ENCODE measurements at regions not wholly inside any gene's neighbourhood (a gene's known extent, or its start where the extent isn't known, plus 50 kb on each side); places are given as distances from the start of the nearest gene placed in this dataset.
"Not testable (repeated sequence)": the region's sequence is repeated elsewhere in the genome, so short reads cannot be mapped to it uniquely, and the experiment has no call there.

- Histone ChIP-seq H3K27me3 (replicated peaks; ENCODE audit: control insufficient read depth, insufficient read depth, low read length, poor library complexity, severe bottlenecking) (no peaks in the 10 kb centered on the region), H3K27ac (ENCODE audit: insufficient read depth, low read length, poor library complexity, severe bottlenecking) (no peak overlapping the region), H3K4me3 (ENCODE audit: insufficient read depth, low read depth, low read length, poor library complexity, severe bottlenecking) (no peak overlapping the region), H3K4me1 (ENCODE audit: control insufficient read depth, insufficient read depth, low read length, poor library complexity, severe bottlenecking) (no peaks in the 10 kb centered on the region), H3K36me3 (ENCODE audit: control insufficient read depth, insufficient read depth, low read length) (no peaks in the 10 kb centered on the region), H3K9me3 (ENCODE audit: control insufficient read depth, low read length) (no peaks in the 10 kb centered on the region)
- DNase-seq, result no peak
Measured at GRCh38 chr2:144117086-144117485, 402.8 kb downstream of the ZEB2 start.

- Histone ChIP-seq H3K4me1 (ENCODE audit: control insufficient read depth, insufficient read depth, low read length, poor library complexity, severe bottlenecking) (no peaks in the 10 kb centered on the region), H3K9me3 (ENCODE audit: control insufficient read depth, low read length) (no peaks in the 10 kb centered on the region), H3K27ac (ENCODE audit: insufficient read depth, low read length, poor library complexity, severe bottlenecking) (no peak overlapping the region), H3K36me3 (ENCODE audit: control insufficient read depth, insufficient read depth, low read length) (no peaks in the 10 kb centered on the region), H3K27me3 (replicated peaks; ENCODE audit: control insufficient read depth, insufficient read depth, low read length, poor library complexity, severe bottlenecking) (no peaks in the 10 kb centered on the region), H3K4me3 (ENCODE audit: insufficient read depth, low read depth, low read length, poor library complexity, severe bottlenecking) (no peak overlapping the region)
- DNase-seq, result no peak
Measured at GRCh38 chr2:144115739-144116291, 404.1 kb downstream of the ZEB2 start.

- Histone ChIP-seq H3K4me1 (ENCODE audit: control insufficient read depth, insufficient read depth, low read length, poor library complexity, severe bottlenecking) (no peaks in the 10 kb centered on the region), H3K9me3 (ENCODE audit: control insufficient read depth, low read length) (no peaks in the 10 kb centered on the region), H3K27ac (ENCODE audit: insufficient read depth, low read length, poor library complexity, severe bottlenecking) (no peak overlapping the region), H3K36me3 (ENCODE audit: control insufficient read depth, insufficient read depth, low read length) (no peaks in the 10 kb centered on the region), H3K27me3 (replicated peaks; ENCODE audit: control insufficient read depth, insufficient read depth, low read length, poor library complexity, severe bottlenecking) (no peaks in the 10 kb centered on the region), H3K4me3 (ENCODE audit: insufficient read depth, low read depth, low read length, poor library complexity, severe bottlenecking) (no peak overlapping the region)
- DNase-seq, result no peak
Measured at GRCh38 chr2:144114760-144115159, 405.2 kb downstream of the ZEB2 start.

- Histone ChIP-seq H3K27ac (ENCODE audit: insufficient read depth, low read length, poor library complexity, severe bottlenecking) (no peak overlapping the region), H3K9me3 (ENCODE audit: control insufficient read depth, low read length) (no peaks in the 10 kb centered on the region), H3K4me3 (ENCODE audit: insufficient read depth, low read depth, low read length, poor library complexity, severe bottlenecking) (no peak overlapping the region), H3K27me3 (replicated peaks; ENCODE audit: control insufficient read depth, insufficient read depth, low read length, poor library complexity, severe bottlenecking) (no peaks in the 10 kb centered on the region), H3K36me3 (ENCODE audit: control insufficient read depth, insufficient read depth, low read length) (no peaks in the 10 kb centered on the region), H3K4me1 (ENCODE audit: control insufficient read depth, insufficient read depth, low read length, poor library complexity, severe bottlenecking) (no peaks in the 10 kb centered on the region)
- no peak for DNase-seq
Measured at GRCh38 chr2:144111437-144111836, 408.5 kb downstream of the ZEB2 start.

- H3K27me3 ChIP-seq (replicated peaks; ENCODE audit: control insufficient read depth, insufficient read depth, low read length, poor library complexity, severe bottlenecking); H3K4me3 ChIP-seq (ENCODE audit: insufficient read depth, low read depth, low read length, poor library complexity, severe bottlenecking); DNase-seq: not testable (repeated sequence)
Measured at GRCh38 chr2:144106104-144106503, 413.8 kb downstream of the ZEB2 start.

GRCh38 chr2:144102386-144102785, 417.5 kb downstream of the ZEB2 start:
- no peak overlapping the region for H3K4me3 ChIP-seq (ENCODE audit: insufficient read depth, low read depth, low read length, poor library complexity, severe bottlenecking)
- no peaks in the 10 kb centered on the region for H3K4me1 ChIP-seq (ENCODE audit: control insufficient read depth, insufficient read depth, low read length, poor library complexity, severe bottlenecking)
- DNase-seq, result no peak
- no peaks in the 10 kb centered on the region for H3K27me3 ChIP-seq (replicated peaks; ENCODE audit: control insufficient read depth, insufficient read depth, low read length, poor library complexity, severe bottlenecking)
- H3K36me3 ChIP-seq (ENCODE audit: control insufficient read depth, insufficient read depth, low read length), result no peaks in the 10 kb centered on the region
- H3K9me3 ChIP-seq (ENCODE audit: control insufficient read depth, low read length), result no peaks in the 10 kb centered on the region
- no peak overlapping the region for H3K27ac ChIP-seq (ENCODE audit: insufficient read depth, low read length, poor library complexity, severe bottlenecking)

More at GRCh38 chr2:144106104-144106503, 413.8 kb downstream of the ZEB2 start:
- H3K9me3 ChIP-seq (ENCODE audit: control insufficient read depth, low read length); H3K36me3 ChIP-seq (ENCODE audit: control insufficient read depth, insufficient read depth, low read length); H3K27ac ChIP-seq (ENCODE audit: insufficient read depth, low read length, poor library complexity, severe bottlenecking); H3K4me1 ChIP-seq (ENCODE audit: control insufficient read depth, insufficient read depth, low read length, poor library complexity, severe bottlenecking): not testable (repeated sequence)

- no peak for DNase-seq
- Histone ChIP-seq H3K4me1 (ENCODE audit: control insufficient read depth, insufficient read depth, low read length, poor library complexity, severe bottlenecking) (no peaks in the 10 kb centered on the region), H3K36me3 (ENCODE audit: control insufficient read depth, insufficient read depth, low read length) (no peaks in the 10 kb centered on the region), H3K27ac (ENCODE audit: insufficient read depth, low read length, poor library complexity, severe bottlenecking) (no peak overlapping the region), H3K4me3 (ENCODE audit: insufficient read depth, low read depth, low read length, poor library complexity, severe bottlenecking) (no peak overlapping the region), H3K27me3 (replicated peaks; ENCODE audit: control insufficient read depth, insufficient read depth, low read length, poor library complexity, severe bottlenecking) (no peaks in the 10 kb centered on the region), H3K9me3 (ENCODE audit: control insufficient read depth, low read length) (no peaks in the 10 kb centered on the region)
Measured at GRCh38 chr2:144099780-144100377, 420.0 kb downstream of the ZEB2 start.

- Histone ChIP-seq H3K36me3 (ENCODE audit: control insufficient read depth, insufficient read depth, low read length) (no peaks in the 10 kb centered on the region), H3K9me3 (ENCODE audit: control insufficient read depth, low read length) (no peaks in the 10 kb centered on the region), H3K4me3 (ENCODE audit: insufficient read depth, low read depth, low read length, poor library complexity, severe bottlenecking) (no peak overlapping the region), H3K27me3 (replicated peaks; ENCODE audit: control insufficient read depth, insufficient read depth, low read length, poor library complexity, severe bottlenecking) (no peaks in the 10 kb centered on the region), H3K27ac (ENCODE audit: insufficient read depth, low read length, poor library complexity, severe bottlenecking) (no peak overlapping the region), H3K4me1 (ENCODE audit: control insufficient read depth, insufficient read depth, low read length, poor library complexity, severe bottlenecking) (no peaks in the 10 kb centered on the region)
- DNase-seq, result no peak
Measured at GRCh38 chr2:144099340-144099739, 420.6 kb downstream of the ZEB2 start.

GRCh38 chr2:144097440-144098225, 422.3 kb downstream of the ZEB2 start:
- DNase-seq, result no peak
- H3K4me1 ChIP-seq (ENCODE audit: control insufficient read depth, insufficient read depth, low read length, poor library complexity, severe bottlenecking), result no peaks in the 10 kb centered on the region
- H3K27me3 ChIP-seq (replicated peaks; ENCODE audit: control insufficient read depth, insufficient read depth, low read length, poor library complexity, severe bottlenecking), result no peaks in the 10 kb centered on the region
- H3K9me3 ChIP-seq (ENCODE audit: control insufficient read depth, low read length), result no peaks in the 10 kb centered on the region
- no peak overlapping the region for H3K27ac ChIP-seq (ENCODE audit: insufficient read depth, low read length, poor library complexity, severe bottlenecking)
- no peak overlapping the region for H3K4me3 ChIP-seq (ENCODE audit: insufficient read depth, low read depth, low read length, poor library complexity, severe bottlenecking)
- no peaks in the 10 kb centered on the region for H3K36me3 ChIP-seq (ENCODE audit: control insufficient read depth, insufficient read depth, low read length)

GRCh38 chr2:144096531-144096930, 423.4 kb downstream of the ZEB2 start:
- Histone ChIP-seq H3K4me1 (ENCODE audit: control insufficient read depth, insufficient read depth, low read length, poor library complexity, severe bottlenecking) (no peaks in the 10 kb centered on the region), H3K36me3 (ENCODE audit: control insufficient read depth, insufficient read depth, low read length) (no peaks in the 10 kb centered on the region), H3K27me3 (replicated peaks; ENCODE audit: control insufficient read depth, insufficient read depth, low read length, poor library complexity, severe bottlenecking) (no peaks in the 10 kb centered on the region), H3K9me3 (ENCODE audit: control insufficient read depth, low read length) (no peaks in the 10 kb centered on the region), H3K27ac (ENCODE audit: insufficient read depth, low read length, poor library complexity, severe bottlenecking) (no peak overlapping the region), H3K4me3 (ENCODE audit: insufficient read depth, low read depth, low read length, poor library complexity, severe bottlenecking) (no peak overlapping the region)
- DNase-seq, result no peak
